ENCODE measurements at regions not wholly inside any gene's neighbourhood (a gene's known extent, or its start where the extent isn't known, plus 50 kb on each side); places are given as distances from the start of the nearest gene placed in this dataset.

DNA sequence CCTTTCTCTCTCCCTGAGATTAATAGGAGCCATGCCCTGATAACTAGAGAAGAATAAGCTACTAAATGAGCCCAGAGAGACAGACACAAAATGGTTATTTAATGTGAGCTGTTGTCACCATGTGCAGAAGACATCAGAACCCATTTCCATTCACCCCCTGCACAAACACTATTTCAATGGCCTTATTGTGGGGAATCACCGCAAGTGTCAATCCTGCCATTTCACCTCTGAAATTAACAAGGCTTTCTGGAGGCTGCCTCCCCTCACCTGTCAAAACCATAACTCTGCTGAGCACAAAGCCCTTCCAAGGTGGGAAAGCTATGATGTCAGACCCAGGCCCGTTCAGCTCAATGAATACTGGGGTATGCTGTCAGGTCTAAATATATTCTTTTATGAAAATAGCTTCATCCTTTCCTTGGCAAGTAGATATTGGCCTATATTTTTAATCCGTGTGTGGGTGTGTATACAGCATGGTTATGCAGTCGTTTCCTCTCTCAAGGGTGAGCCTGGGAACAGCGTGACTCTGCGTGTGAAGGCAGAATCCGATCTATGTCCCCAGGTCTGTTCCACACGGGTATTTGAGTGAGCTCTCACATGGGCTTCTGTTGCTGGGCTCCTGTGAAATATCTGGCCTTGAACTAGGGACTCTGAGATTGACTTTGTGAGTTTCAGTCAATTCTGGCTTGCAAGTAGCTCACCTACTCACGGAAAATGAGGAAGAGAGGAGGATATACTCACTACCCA is 266.3 kb downstream of the FBXW7 start:
- TF ChIP-seq POLR2A (IDR thresholded peaks at IDR 0.05; ENCODE audit: extremely low read depth, insufficient read length) (no peak), MYC (IDR thresholded peaks at IDR 0.05; ENCODE audit: low read depth, low read length) (no peak)
- TF ChIP-seq, protein P1, sequence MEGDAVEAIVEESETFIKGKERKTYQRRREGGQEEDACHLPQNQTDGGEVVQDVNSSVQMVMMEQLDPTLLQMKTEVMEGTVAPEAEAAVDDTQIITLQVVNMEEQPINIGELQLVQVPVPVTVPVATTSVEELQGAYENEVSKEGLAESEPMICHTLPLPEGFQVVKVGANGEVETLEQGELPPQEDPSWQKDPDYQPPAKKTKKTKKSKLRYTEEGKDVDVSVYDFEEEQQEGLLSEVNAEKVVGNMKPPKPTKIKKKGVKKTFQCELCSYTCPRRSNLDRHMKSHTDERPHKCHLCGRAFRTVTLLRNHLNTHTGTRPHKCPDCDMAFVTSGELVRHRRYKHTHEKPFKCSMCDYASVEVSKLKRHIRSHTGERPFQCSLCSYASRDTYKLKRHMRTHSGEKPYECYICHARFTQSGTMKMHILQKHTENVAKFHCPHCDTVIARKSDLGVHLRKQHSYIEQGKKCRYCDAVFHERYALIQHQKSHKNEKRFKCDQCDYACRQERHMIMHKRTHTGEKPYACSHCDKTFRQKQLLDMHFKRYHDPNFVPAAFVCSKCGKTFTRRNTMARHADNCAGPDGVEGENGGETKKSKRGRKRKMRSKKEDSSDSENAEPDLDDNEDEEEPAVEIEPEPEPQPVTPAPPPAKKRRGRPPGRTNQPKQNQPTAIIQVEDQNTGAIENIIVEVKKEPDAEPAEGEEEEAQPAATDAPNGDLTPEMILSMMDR (IDR thresholded peaks at IDR 0.05; ENCODE audit: low read depth, low read length): no peak
- TF ChIP-seq, protein P2, sequence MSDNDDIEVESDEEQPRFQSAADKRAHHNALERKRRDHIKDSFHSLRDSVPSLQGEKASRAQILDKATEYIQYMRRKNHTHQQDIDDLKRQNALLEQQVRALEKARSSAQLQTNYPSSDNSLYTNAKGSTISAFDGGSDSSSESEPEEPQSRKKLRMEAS (IDR thresholded peaks at IDR 0.05; ENCODE audit: low read depth, low read length): no peak
- no peak for DNase-seq (ENCODE audit: low read depth)
- no peak overlapping the region for H3K4me3 ChIP-seq (ENCODE audit: low read depth, low read length)

DNA sequence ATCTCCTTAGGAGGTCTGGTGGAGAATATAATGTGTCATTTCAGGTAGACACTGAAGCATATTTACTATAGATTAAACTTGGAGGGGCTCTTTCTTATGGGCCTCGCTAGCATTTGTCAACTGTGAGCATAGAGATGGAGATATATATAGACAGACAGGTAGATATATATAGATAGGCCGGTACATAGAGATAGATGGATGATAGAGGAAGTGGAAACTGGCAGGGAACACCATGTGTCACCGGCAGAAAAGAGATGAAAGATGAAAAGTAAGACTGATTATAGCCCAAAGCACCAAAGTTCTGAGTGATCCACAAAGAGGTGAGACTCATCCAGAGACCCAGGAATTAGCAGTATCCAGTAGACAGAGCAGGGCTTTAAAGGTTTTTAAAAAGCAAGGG is 268.1 kb downstream of the FBXW7 start:
- TF ChIP-seq, protein P1 (IDR thresholded peaks at IDR 0.05; ENCODE audit: low read depth, low read length): no peak
- TF ChIP-seq POLR2A (IDR thresholded peaks at IDR 0.05; ENCODE audit: extremely low read depth, insufficient read length): no peak
- TF ChIP-seq MYC (IDR thresholded peaks at IDR 0.05; ENCODE audit: low read depth, low read length): no peak
- TF ChIP-seq, protein P2 (IDR thresholded peaks at IDR 0.05; ENCODE audit: low read depth, low read length): no peak
- no peak for DNase-seq (ENCODE audit: low read depth)

DNA sequence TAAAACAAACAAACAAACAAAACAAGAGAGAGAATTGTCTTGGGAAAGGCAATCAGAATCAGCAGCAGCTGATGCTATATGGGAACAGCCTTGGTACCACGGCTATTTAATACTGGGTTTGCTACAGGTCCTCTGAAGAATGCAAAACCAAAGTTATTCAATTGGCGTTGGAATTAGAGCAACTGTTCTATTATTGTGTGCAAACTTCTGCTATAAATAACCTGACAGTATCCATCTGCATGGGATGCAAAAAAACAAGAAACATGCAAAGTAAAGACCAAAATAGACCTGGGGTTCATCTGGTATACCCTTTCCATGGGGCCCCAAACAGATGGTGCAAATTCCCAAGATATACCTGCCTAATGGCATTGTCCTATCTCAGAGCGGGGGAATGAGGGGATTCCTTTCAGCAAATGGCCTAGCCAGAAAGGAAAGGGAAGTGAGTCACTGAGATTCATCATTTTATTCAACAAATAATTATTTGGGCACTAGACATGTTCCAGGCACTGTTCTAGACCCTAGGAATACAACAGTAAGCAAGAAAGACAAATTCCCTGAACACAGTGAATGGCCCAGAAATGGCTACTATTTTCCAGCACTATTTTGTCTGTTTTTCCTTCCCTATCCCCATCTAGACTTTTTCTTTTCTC is 268.9 kb downstream of the FBXW7 start:
- no peak for DNase-seq (ENCODE audit: low read depth)
- no peak overlapping the region for H3K4me3 ChIP-seq (ENCODE audit: low read depth, low read length)
- TF ChIP-seq, protein P2 (IDR thresholded peaks at IDR 0.05; ENCODE audit: low read depth, low read length): no peak
- no peak for TF ChIP-seq MYC (IDR thresholded peaks at IDR 0.05; ENCODE audit: low read depth, low read length)
- TF ChIP-seq, protein P1 (IDR thresholded peaks at IDR 0.05; ENCODE audit: low read depth, low read length): no peak
- no peak for TF ChIP-seq POLR2A (IDR thresholded peaks at IDR 0.05; ENCODE audit: extremely low read depth, insufficient read length)

More for the DNA sequence above, 268.1 kb downstream of the FBXW7 start:
- no peak overlapping the region for H3K4me3 ChIP-seq (ENCODE audit: low read depth, low read length)

GRCh38 chr4:152265149-152265621 is 270.7 kb downstream of the FBXW7 start:
- no peak for DNase-seq (ENCODE audit: low read depth)
- H3K4me3 ChIP-seq (ENCODE audit: low read depth, low read length): no peak overlapping the region
- no peak for TF ChIP-seq POLR2A (IDR thresholded peaks at IDR 0.05; ENCODE audit: extremely low read depth, insufficient read length)
- TF ChIP-seq MYC (IDR thresholded peaks at IDR 0.05; ENCODE audit: low read depth, low read length): no peak
- TF ChIP-seq, protein P1 (IDR thresholded peaks at IDR 0.05; ENCODE audit: low read depth, low read length): no peak
- TF ChIP-seq, protein P2 (IDR thresholded peaks at IDR 0.05; ENCODE audit: low read depth, low read length): no peak

DNA sequence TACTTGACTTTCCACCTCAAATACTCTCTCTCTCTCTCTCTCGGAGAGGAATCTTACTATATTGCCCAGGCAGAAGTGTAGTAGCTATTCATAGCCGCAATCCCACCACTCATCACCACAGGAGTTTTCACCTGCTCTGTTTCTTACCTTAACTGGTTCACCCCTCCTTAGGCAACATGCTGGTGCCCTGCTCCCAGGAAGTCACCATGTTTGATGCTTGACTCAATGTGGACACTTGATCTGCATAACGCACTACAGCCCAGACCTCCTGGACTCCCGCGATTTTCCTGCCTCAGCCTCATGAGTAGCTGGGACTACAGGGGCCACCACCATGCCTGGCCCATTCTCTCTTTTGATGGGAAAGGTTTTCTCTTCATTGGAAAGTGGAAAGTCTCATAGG is 271.8 kb downstream of the FBXW7 start:
- H3K4me3 ChIP-seq (ENCODE audit: low read depth, low read length): no peak overlapping the region
- DNase-seq (ENCODE audit: low read depth): no peak
- TF ChIP-seq MYC (IDR thresholded peaks at IDR 0.05; ENCODE audit: low read depth, low read length) (no peak), POLR2A (IDR thresholded peaks at IDR 0.05; ENCODE audit: extremely low read depth, insufficient read length) (no peak)
- TF ChIP-seq, protein P2 (IDR thresholded peaks at IDR 0.05; ENCODE audit: low read depth, low read length): no peak
- TF ChIP-seq, protein P1 (IDR thresholded peaks at IDR 0.05; ENCODE audit: low read depth, low read length): no peak

Measured in NB4 (cell line).